Mesendoderm (in vitro differentiated cells): ENCODE measurements at regions not wholly inside any gene's neighbourhood (a gene's known extent, or its start where the extent isn't known, plus 50 kb on each side); places are given as distances from the start of the nearest gene placed in this dataset.

Experiments used
- DNase-seq: peaks from one replicate; pipeline ENCODE4 v3.0.0; 2013
- H2AK5ac ChIP-seq: 2 replicates; pipeline ENCODE4 v1.6.1; 2013; ENCODE audit warnings: low read length, inconsistent platforms
- H2BK120ac ChIP-seq: 2 replicates; pipeline ENCODE4 v1.6.1; 2013; ENCODE audit warnings: low read depth, mild to moderate bottlenecking, low read length, moderate library complexity, mixed read lengths
- H2BK15ac ChIP-seq: replicated peaks from 2 replicates; pipeline ENCODE4 v1.6.1; 2013; ENCODE audit warnings: low read depth, mild to moderate bottlenecking, moderate library complexity
- H2BK5ac ChIP-seq: 2 replicates; pipeline ENCODE4 v1.6.1; 2013; ENCODE audit warnings: low read length, inconsistent platforms
- H3K18ac ChIP-seq: 2 replicates; pipeline ENCODE4 v1.6.1; 2013; ENCODE audit warnings: mild to moderate bottlenecking, low read length, mixed read lengths
- H3K23ac ChIP-seq: one replicate; pipeline ENCODE4 v1.6.1; 2013; ENCODE audit warnings: low read length
- H3K27ac ChIP-seq: 2 replicates; pipeline ENCODE4 v1.5.1; 2013; ENCODE audit warnings: low read depth, mild to moderate bottlenecking, inconsistent platforms, low read length, moderate library complexity
- H3K27me3 ChIP-seq: 2 replicates; pipeline ENCODE4 v1.6.1; 2013; ENCODE audit warnings: low read length, control low read depth, mild to moderate bottlenecking, inconsistent platforms; ENCODE audit not compliant: insufficient read depth, poor library complexity
- H3K36me3 ChIP-seq: 2 replicates; pipeline ENCODE4 v1.6.1; 2013; ENCODE audit warnings: low read length, inconsistent platforms; ENCODE audit not compliant: control insufficient read depth, insufficient read depth
- H3K4ac ChIP-seq: one replicate; pipeline ENCODE4 v1.6.1; 2013; ENCODE audit warnings: low read depth, mild to moderate bottlenecking, low read length, moderate library complexity
- H3K4me1 ChIP-seq: 2 replicates; pipeline ENCODE4 v1.6.1; 2013; ENCODE audit warnings: low read depth, low read length, inconsistent platforms; ENCODE audit not compliant: control insufficient read depth
- H3K4me2 ChIP-seq: 2 replicates; pipeline ENCODE4 v1.6.1; 2013; ENCODE audit warnings: low read length
- H3K4me3 ChIP-seq: 2 replicates; pipeline ENCODE4 v1.5.1; 2013; ENCODE audit warnings: mild to moderate bottlenecking, low read length
- H3K56ac ChIP-seq: one replicate; pipeline ENCODE4 v1.6.1; 2013; ENCODE audit warnings: low read length
- H3K79me1 ChIP-seq: 2 replicates; pipeline ENCODE4 v1.6.1; 2013; ENCODE audit warnings: low read length, inconsistent platforms
- H3K79me2 ChIP-seq: 2 replicates; pipeline ENCODE4 v1.6.1; 2013; ENCODE audit warnings: mild to moderate bottlenecking, low read length; ENCODE audit not compliant: control insufficient read depth, insufficient read depth
- H3K9ac ChIP-seq: 2 replicates; pipeline ENCODE4 v1.6.1; 2013; ENCODE audit warnings: low read length, inconsistent platforms
- H4K5ac ChIP-seq: one replicate; pipeline ENCODE4 v1.6.1; 2013; ENCODE audit warnings: low read length
- H4K8ac ChIP-seq: one replicate; pipeline ENCODE4 v1.6.1; 2013; ENCODE audit warnings: low read depth, mild to moderate bottlenecking, control low read depth, low read length, moderate library complexity
- WGBS: extraction: QIAGEN DNeasy Blood & Tissue Kit; methylation state at CpG from one replicate; pipeline ENCODE4 v1.1.7; 2013; ENCODE audit warnings: low lambda C conversion rate, missing lambda C conversion rate; ENCODE audit not compliant: insufficient coverage; ENCODE audit errors: extremely low coverage; 5-methylcytosine and 5-hydroxymethylcytosine counted together

DNA sequence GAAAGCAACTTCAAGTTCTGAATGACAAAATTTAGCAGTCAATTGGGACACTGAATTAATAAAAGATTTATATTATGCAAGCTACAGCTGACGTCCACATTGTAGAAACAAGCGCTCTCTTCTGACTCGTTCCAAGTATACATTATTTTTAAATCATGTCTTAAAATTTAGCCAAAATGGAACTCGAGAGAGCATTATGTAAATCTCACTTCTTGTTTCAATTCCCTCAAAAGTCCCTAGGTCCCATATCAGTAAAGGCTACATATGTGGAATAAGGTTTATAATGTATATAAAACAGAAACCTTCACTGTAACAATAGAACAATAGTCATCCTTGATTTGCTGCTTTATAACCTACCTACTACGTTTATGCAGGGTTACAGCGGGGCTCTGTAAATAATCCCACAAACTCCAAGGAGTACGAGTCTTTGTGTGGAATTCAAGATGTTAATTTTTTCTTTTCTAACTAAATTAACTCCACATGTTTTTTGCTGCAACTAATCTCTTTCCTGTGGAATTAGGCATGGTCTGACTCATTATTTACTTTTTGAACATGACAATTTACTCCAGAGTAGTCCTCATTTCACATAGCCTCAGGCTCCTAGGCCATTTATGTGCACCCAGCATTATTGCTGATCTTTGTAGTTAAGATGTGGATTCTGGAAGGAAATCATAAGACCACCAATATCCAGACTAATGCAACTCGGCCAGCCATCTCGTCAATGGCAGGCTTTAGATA, 785.1 kb downstream of the LTN1 start:
- H2AK5ac ChIP-seq, result no peak overlapping the region
- H3K4me1 ChIP-seq, result no peaks in the 10 kb centered on the region
- H3K4ac ChIP-seq, result no peak overlapping the region
- H3K4me3 ChIP-seq, result no peak overlapping the region
- H3K36me3 ChIP-seq, result no peaks in the 10 kb centered on the region
- no peaks in the 10 kb centered on the region for H3K27me3 ChIP-seq
- H2BK15ac ChIP-seq, result no peak overlapping the region
- H2BK120ac ChIP-seq, result peak overlapping the region; percentile 67
- H3K23ac ChIP-seq, result no peak overlapping the region
- no peak overlapping the region for H4K5ac ChIP-seq
- no CpG with 5 or more reads among the region's 9 CpGs for WGBS
- H3K27ac ChIP-seq, result no peak overlapping the region
- H4K8ac ChIP-seq, result no peak overlapping the region
- H3K18ac ChIP-seq, result no peak overlapping the region
- H3K79me1 ChIP-seq, result no peaks in the 10 kb centered on the region
- no peak overlapping the region for H3K56ac ChIP-seq
- no peak for DNase-seq
- H2BK5ac ChIP-seq, result no peak overlapping the region
- H3K4me2 ChIP-seq, result no peak overlapping the region
- H3K79me2 ChIP-seq, result no peaks in the 10 kb centered on the region
- H3K9ac ChIP-seq, result no peak overlapping the region

DNA sequence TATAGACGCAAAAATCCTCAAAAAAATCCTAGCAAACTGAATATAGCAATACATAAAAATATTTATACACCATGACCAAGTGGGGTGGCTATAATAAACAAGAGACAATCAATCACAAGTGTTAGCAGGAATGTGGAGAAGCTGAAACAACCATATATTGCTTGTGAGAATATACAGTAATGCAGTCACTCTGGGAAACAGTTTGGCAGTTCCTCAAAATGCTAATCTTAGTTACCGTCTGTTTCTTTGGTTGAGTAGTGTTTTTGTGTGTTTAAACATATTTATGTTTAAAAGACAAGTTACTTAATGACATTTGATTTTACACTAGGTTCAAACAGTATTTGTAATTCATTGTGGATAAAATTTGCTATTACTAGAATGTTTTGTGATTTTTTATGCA, 792.0 kb downstream of the LTN1 start:
- no peaks in the 10 kb centered on the region for H3K36me3 ChIP-seq
- no peak overlapping the region for H2AK5ac ChIP-seq
- no peaks in the 10 kb centered on the region for H3K27me3 ChIP-seq
- H3K4me2 ChIP-seq, result no peak overlapping the region
- no peak overlapping the region for H2BK120ac ChIP-seq
- no peaks in the 10 kb centered on the region for H3K4me1 ChIP-seq
- H2BK5ac ChIP-seq, result no peak overlapping the region
- H3K23ac ChIP-seq, result no peak overlapping the region
- no peak overlapping the region for H3K4ac ChIP-seq
- H4K8ac ChIP-seq, result no peak overlapping the region
- H4K5ac ChIP-seq, result no peak overlapping the region
- H3K4me3 ChIP-seq, result no peak overlapping the region
- H3K27ac ChIP-seq, result no peak overlapping the region
- H3K79me1 ChIP-seq, result no peaks in the 10 kb centered on the region
- no peak overlapping the region for H3K9ac ChIP-seq
- no peak overlapping the region for H3K18ac ChIP-seq
- no peak overlapping the region for H2BK15ac ChIP-seq
- DNase-seq, result no peak
- WGBS, result no CpG with 5 or more reads among the region's 2 CpGs
- no peak overlapping the region for H3K56ac ChIP-seq
- no peaks in the 10 kb centered on the region for H3K79me2 ChIP-seq

DNA sequence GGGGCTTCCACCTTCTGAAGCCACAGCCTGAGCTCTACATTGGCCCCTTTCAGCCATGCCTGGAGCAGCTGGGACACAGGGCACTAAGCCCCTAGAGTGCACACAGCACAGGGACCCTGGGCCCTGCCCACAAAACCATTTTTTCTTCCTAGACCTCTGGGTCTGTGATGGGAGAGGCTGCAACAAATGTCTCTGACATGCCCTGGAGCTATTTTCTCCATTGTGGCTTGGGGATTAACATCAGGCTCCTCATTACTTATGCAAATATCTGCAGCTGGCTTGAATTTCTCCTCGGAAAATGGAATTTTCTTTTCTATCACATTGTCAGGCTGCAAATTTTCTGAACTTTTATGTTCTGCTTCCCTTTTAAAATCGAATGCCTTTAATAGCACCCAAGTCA, 795.7 kb downstream of the LTN1 start:
- no peak overlapping the region for H2BK15ac ChIP-seq
- no peaks in the 10 kb centered on the region for H3K4me1 ChIP-seq
- H3K79me1 ChIP-seq, result no peaks in the 10 kb centered on the region
- no peak overlapping the region for H3K9ac ChIP-seq
- H3K18ac ChIP-seq, result no peak overlapping the region
- no peak overlapping the region for H3K4me3 ChIP-seq
- no peak for DNase-seq
- no peak overlapping the region for H2BK120ac ChIP-seq
- H3K4me2 ChIP-seq, result no peak overlapping the region
- H3K27ac ChIP-seq, result no peak overlapping the region
- WGBS, result no CpG with 5 or more reads among the region's 2 CpGs
- H3K36me3 ChIP-seq, result no peaks in the 10 kb centered on the region
- H4K5ac ChIP-seq, result no peak overlapping the region
- no peak overlapping the region for H3K4ac ChIP-seq
- H2AK5ac ChIP-seq, result no peak overlapping the region
- H3K79me2 ChIP-seq, result no peaks in the 10 kb centered on the region
- no peak overlapping the region for H2BK5ac ChIP-seq
- no peak overlapping the region for H4K8ac ChIP-seq
- H3K23ac ChIP-seq, result no peak overlapping the region
- no peaks in the 10 kb centered on the region for H3K27me3 ChIP-seq
- no peak overlapping the region for H3K56ac ChIP-seq

DNA sequence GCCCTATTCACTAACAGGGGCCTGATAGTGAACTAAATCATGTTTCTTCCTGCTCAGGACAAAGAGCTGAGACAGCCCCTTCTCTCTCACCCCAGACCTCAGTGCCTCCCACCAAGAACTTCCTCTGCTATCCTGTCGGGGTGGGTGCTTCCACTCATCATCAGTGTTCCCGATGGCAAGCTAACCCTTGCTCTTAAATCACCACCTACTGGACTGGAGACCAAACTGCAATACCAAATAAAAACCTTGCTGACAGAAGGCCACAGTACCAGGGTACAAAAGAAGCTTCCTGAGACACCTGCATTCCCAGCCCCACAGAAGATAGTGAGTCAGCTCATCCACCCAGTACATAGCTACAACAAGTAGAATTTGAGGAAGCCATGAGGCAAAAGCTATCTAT, 799.5 kb downstream of the LTN1 start:
- no peak overlapping the region for H3K23ac ChIP-seq
- H3K4me1 ChIP-seq, result no peaks in the 10 kb centered on the region
- H3K9ac ChIP-seq, result no peak overlapping the region
- no peak overlapping the region for H3K27ac ChIP-seq
- no peak overlapping the region for H2BK5ac ChIP-seq
- H4K8ac ChIP-seq, result no peak overlapping the region
- no peaks in the 10 kb centered on the region for H3K27me3 ChIP-seq
- no peak overlapping the region for H3K4me2 ChIP-seq
- no peaks in the 10 kb centered on the region for H3K79me1 ChIP-seq
- no peak overlapping the region for H2BK120ac ChIP-seq
- no peak overlapping the region for H2AK5ac ChIP-seq
- peak overlapping the region; percentile 21 for H3K4ac ChIP-seq
- peak; percentile 63 for DNase-seq
- no peak overlapping the region for H3K4me3 ChIP-seq
- no CpG with 5 or more reads among the region's 2 CpGs for WGBS
- no peaks in the 10 kb centered on the region for H3K36me3 ChIP-seq
- H4K5ac ChIP-seq, result no peak overlapping the region
- no peak overlapping the region for H3K56ac ChIP-seq
- no peak overlapping the region for H3K18ac ChIP-seq
- no peak overlapping the region for H2BK15ac ChIP-seq
- no peaks in the 10 kb centered on the region for H3K79me2 ChIP-seq

DNA sequence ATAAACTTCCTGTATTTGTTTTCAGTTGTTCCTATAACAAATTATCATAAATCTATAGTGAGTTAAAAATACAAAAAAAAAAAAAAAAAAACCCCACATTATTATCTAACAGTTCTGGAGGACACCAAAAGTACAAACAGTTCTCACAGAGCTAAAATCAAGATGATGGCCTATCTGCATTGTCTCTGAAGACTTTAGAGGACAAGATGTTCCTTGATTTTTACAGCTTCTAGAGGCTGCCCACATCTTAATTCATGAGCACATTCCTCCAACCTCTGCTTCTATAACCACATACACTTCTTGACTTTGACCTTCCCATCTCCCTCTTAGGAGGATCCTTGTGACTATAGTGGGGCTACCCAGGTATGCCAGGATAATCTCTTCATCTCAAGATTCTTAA, 806.1 kb downstream of the LTN1 start:
- Histone ChIP-seq H3K4me3 (no peak overlapping the region), H3K4ac (no peak overlapping the region), H3K4me1 (no peaks in the 10 kb centered on the region), H3K79me1 (no peaks in the 10 kb centered on the region), H3K9ac (no peak overlapping the region), H3K36me3 (no peaks in the 10 kb centered on the region), H3K4me2 (no peak overlapping the region), H3K79me2 (no peaks in the 10 kb centered on the region), H3K27me3 (no peaks in the 10 kb centered on the region), H3K18ac (no peak overlapping the region), H2BK5ac (no peak overlapping the region), H2BK120ac (no peak overlapping the region), H3K27ac (no peak overlapping the region), H2AK5ac (no peak overlapping the region), H4K8ac (no peak overlapping the region), H3K23ac (no peak overlapping the region), H4K5ac (no peak overlapping the region), H3K56ac (no peak overlapping the region), H2BK15ac (no peak overlapping the region)
- DNase-seq, result no peak

DNA sequence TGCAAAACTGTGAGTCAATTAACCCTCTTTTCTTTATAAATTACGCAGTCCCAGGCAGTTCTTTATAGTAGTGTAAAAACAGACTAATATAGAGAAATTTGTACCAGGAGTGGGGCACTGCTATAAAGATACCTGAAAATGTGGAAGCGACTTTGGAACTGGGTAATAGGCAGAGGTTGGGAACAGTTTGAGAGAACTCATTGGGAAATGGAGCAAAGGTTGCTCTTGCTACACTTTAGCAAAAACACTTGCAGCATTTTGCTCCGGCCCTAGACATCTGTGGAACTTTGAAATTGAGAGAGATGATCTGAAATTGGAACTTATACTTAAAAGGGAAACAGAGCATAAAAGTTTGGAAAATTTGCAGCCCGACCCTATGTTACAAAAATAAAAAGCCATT, 810.9 kb downstream of the LTN1 start:
- no peak overlapping the region for H3K4me3 ChIP-seq
- no peaks in the 10 kb centered on the region for H3K79me1 ChIP-seq
- no peak overlapping the region for H3K18ac ChIP-seq
- no peak overlapping the region for H2BK5ac ChIP-seq
- no peak overlapping the region for H3K23ac ChIP-seq
- no peaks in the 10 kb centered on the region for H3K36me3 ChIP-seq
- H2BK120ac ChIP-seq, result no peak overlapping the region
- no peak overlapping the region for H4K5ac ChIP-seq
- no peak overlapping the region for H3K4ac ChIP-seq
- no peak overlapping the region for H4K8ac ChIP-seq
- no peak overlapping the region for H3K27ac ChIP-seq
- H3K27me3 ChIP-seq, result no peaks in the 10 kb centered on the region
- no peak overlapping the region for H2AK5ac ChIP-seq
- H2BK15ac ChIP-seq, result no peak overlapping the region
- no peak overlapping the region for H3K56ac ChIP-seq
- H3K9ac ChIP-seq, result no peak overlapping the region
- no peaks in the 10 kb centered on the region for H3K79me2 ChIP-seq
- WGBS, result no CpG with 5 or more reads among the region's 4 CpGs
- H3K4me1 ChIP-seq, result no peaks in the 10 kb centered on the region
- H3K4me2 ChIP-seq, result no peak overlapping the region
- no peak for DNase-seq
